Muscle layer of duodenum (tissue), 2 donors: ENCODE measurements at regions not wholly inside any gene's neighbourhood (a gene's known extent, or its start where the extent isn't known, plus 50 kb on each side); places are given as distances from the start of the nearest gene placed in this dataset.

Experiments
- H3K27ac ChIP-seq: one replicate; pipeline ENCODE4 v1.7.0; 2013; ENCODE audit warnings: mild to moderate bottlenecking, low read length
- H3K27me3 ChIP-seq: one replicate; pipeline ENCODE4 v1.7.0; 2013; ENCODE audit warnings: low read depth, mild to moderate bottlenecking, control low read depth, low read length
- H3K36me3 ChIP-seq, 2 donors: one replicate each; pipeline ENCODE4 v1.7.0; 2013; ENCODE audit warnings: low read length in 2 of 2, control low read depth in 1 of 2, mild to moderate bottlenecking in 1 of 2; ENCODE audit not compliant: insufficient read depth in 2 of 2, control insufficient read depth in 1 of 2
- H3K4me1 ChIP-seq, 2 donors: one replicate each; pipeline ENCODE4 v1.7.0; 2013; ENCODE audit warnings: low read length in 2 of 2, mild to moderate bottlenecking in 2 of 2, control low read depth in 1 of 2, moderate library complexity in 1 of 2; ENCODE audit not compliant: insufficient read depth in 2 of 2, control insufficient read depth in 1 of 2
- H3K4me3 ChIP-seq, 2 donors: one replicate each; pipeline ENCODE4 v1.7.0; 2013; ENCODE audit warnings: low read length in 2 of 2, low read depth in 1 of 2, mild to moderate bottlenecking in 1 of 2
- H3K9me3 ChIP-seq, 2 donors: one replicate each; pipeline ENCODE4 v1.7.0; 2013; ENCODE audit warnings: low read length in 2 of 2, control low read depth in 1 of 2, mild to moderate bottlenecking in 1 of 2; ENCODE audit not compliant: control insufficient read depth in 1 of 2
- donor health status: healthy.

DNA sequence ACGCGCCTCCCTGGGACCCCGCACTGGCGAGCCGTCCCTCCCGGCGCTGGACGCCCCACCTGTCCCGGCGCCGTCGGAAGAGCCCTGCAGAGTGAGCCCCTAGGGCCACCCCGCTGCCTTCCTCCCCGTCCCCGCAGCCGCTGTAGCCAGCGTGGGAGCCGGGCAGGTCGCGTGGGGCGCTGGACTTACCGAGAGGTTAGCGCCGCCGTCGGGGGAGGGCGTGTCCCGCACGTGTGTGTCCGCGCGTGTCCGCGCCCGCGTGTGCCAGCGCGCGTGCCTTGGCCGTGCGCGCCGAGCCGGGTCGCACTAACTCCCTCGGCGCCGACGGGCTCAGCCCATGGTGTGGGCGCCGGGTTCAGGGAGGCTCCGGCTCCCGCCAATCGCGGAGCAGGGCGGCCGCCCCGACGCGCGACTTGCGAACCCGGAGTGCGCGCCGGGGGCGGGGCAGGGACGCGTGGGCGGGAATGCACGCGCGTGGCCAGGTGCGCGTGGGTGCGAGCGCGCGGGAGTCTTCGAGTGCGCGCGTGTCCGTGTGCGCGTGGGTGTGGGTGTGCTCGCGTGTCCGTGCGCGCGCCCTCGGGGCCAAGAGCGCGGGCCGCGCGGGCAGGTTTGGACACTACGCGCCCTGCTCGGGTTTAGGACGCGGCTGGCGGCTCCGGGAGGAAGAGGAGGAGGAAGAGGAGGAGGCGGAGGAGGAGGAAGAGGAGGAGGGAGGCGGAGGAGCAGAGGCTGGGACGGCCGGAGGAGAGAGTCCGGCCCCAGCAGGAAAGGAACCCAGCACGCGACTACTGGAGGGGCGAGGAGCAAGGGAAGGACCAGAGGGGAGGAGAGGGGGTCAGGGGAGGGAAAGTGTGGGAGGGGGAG, 145.2 kb upstream of the ETS2 start:
- Histone ChIP-seq H3K27ac (no peak overlapping the region), H3K9me3 (no peaks in the 10 kb centered on the region), H3K36me3 (no peaks in the 10 kb centered on the region), H3K4me3 (peak overlapping the region; percentile 62 to 74), H3K27me3 (peaks cover 25% of the 10 kb centered on the region), H3K4me1 (peaks cover 0 to 15% of the 10 kb centered on the region in 2 donors)

DNA sequence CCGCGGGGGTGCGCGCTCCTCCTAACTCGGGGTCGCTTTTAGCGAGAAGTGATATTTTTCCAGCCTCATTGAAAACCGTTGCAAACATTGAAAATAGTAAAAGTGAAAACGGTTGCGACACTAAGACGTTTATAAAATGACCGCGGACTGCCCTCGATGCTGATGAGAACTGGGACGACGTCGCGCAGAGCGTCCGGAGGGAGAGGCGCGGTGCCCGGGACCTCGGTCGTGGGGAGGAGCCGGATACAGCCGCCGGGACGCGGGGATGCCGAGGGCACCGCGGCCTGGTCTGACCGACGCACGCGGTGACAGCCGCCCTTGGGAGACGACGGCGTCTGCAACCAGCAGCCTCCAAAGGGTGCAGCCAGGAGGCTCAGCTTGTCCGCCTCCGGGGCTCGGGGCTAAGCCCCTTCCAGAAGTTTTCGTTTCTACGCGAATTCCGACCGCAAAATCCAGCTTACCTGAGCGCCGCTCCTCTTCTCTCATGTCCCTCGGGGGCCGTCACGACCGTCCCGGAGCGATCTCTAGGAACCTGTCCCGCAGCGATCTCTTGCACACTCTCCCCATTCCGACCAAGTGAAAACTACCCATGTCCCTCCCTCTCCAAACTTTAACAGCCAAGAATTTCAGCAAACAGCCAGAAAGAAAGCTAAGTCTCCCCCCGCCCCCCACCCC, 144.4 kb upstream of the ETS2 start:
- Histone ChIP-seq H3K27me3 (peaks cover 25% of the 10 kb centered on the region), H3K9me3 (no peaks in the 10 kb centered on the region), H3K27ac (no peak overlapping the region), H3K4me3 (peak overlapping the region; percentile 62 to 74), H3K36me3 (no peaks in the 10 kb centered on the region), H3K4me1 (peaks cover 0 to 15% of the 10 kb centered on the region in 2 donors)

DNA sequence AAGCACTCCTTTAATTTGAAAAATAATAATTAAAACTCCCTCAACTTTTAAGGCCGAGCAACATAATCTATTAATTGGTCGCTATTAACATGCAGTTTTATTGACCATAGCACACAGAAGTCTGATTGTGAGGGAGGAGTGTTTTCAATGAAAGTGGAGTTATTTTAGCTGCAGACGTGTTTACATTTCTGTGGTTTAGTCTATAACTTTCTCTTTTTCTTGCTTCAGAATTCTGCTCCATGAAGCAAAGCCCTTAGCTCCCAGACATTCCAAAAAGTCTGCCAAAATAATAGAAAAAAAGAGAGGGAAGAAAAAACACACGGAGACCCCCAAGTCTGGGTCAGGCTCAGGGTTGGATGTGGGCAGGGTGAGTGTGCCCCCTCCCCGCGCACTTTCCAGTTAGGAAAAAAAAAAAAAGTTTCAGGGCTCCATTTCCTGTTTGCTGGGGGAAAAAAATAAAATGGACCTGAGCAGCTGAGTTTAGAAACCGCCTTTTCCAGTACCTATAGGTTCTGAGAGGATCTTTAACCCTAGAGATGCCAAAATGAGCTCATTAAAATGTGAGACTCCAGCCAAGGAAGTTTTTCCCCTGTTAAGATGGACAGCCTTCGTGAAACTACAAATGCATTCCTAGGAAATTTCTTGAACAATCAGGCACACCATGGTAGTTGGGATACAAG, 143.7 kb upstream of the ETS2 start:
- H3K4me3 ChIP-seq: peak overlapping the region; percentile 62 to 74
- peaks cover 25% of the 10 kb centered on the region for H3K27me3 ChIP-seq
- H3K27ac ChIP-seq: no peak overlapping the region
- H3K4me1 ChIP-seq: peaks cover 0 to 15% of the 10 kb centered on the region in 2 donors
- no peaks in the 10 kb centered on the region for H3K36me3 ChIP-seq
- no peaks in the 10 kb centered on the region for H3K9me3 ChIP-seq

DNA sequence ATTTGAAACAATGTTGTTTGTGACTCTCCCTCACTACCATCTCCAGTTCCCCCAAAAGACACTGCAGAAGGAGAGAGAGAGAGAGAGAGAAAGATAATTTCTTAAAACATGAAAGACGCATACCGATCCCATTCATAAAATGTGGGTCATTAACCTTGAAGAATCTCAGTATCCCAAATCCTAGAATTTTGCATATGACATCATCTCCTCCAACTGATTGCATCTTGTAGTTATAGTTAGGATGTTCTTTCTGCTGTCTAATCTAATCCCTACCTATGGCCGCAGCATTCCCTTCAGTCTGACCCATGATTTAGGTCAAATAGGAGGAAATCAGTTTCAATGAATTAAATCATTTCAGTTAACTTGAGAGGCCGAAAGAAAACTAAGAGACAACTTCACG, 142.4 kb upstream of the ETS2 start:
- peaks cover 0 to 15% of the 10 kb centered on the region in 2 donors for H3K4me1 ChIP-seq
- H3K27me3 ChIP-seq: peaks cover 20% of the 10 kb centered on the region
- H3K9me3 ChIP-seq: no peaks in the 10 kb centered on the region

DNA sequence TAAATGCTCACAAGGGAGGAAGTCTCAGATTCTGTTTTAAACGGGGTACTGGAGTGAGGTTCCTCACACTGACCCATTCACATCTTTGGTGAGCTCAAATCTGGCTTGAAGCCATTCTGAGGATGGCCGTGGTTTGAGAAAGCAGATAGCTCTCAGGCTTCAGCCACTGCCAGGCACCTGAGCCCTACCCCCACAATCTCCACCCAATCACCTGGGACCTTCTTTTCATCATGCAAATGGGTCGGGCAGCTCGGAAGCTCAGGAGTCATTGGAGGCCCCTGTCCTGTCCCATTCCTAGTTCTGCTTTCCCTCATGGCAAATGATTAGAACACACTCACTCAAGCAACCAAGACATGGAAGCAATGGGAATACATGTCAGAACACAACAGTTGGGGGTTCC, 141.4 kb upstream of the ETS2 start:
- peaks cover 16% of the 10 kb centered on the region for H3K27me3 ChIP-seq
- no peaks in the 10 kb centered on the region for H3K9me3 ChIP-seq
- H3K27ac ChIP-seq: no peak overlapping the region
- H3K4me1 ChIP-seq: peaks cover 0 to 15% of the 10 kb centered on the region in 2 donors
- no peaks in the 10 kb centered on the region for H3K36me3 ChIP-seq
- H3K4me3 ChIP-seq: no peak overlapping the region

More for the DNA sequence above, 142.4 kb upstream of the ETS2 start:
- H3K4me3 ChIP-seq: no peak overlapping the region
- H3K36me3 ChIP-seq: no peaks in the 10 kb centered on the region
- no peak overlapping the region for H3K27ac ChIP-seq

GRCh38 chr21:38664841-38665240, 140.9 kb upstream of the ETS2 start:
- Histone ChIP-seq H3K27me3 (peaks cover 11% of the 10 kb centered on the region), H3K9me3 (no peaks in the 10 kb centered on the region), H3K4me3 (no peak overlapping the region), H3K36me3 (no peaks in the 10 kb centered on the region), H3K27ac (no peak overlapping the region), H3K4me1 (peaks cover 0 to 15% of the 10 kb centered on the region in 2 donors)

- no peak overlapping the region for H3K27ac ChIP-seq
- no peaks in the 10 kb centered on the region for H3K9me3 ChIP-seq
- no peaks in the 10 kb centered on the region for H3K27me3 ChIP-seq
- no peak overlapping the region for H3K4me3 ChIP-seq
- peaks cover 0 to 9% of the 10 kb centered on the region in 2 donors for H3K4me1 ChIP-seq
- no peaks in the 10 kb centered on the region for H3K36me3 ChIP-seq
These were observed 138.3 kb upstream of the ETS2 start for GRCh38 chr21:38667291-38667870.

- Histone ChIP-seq H3K27ac (no peak overlapping the region), H3K4me1 (peaks cover 0 to 11% of the 10 kb centered on the region in 2 donors), H3K36me3 (no peaks in the 10 kb centered on the region), H3K27me3 (no peaks in the 10 kb centered on the region), H3K4me3 (no peak overlapping the region), H3K9me3 (no peaks in the 10 kb centered on the region)
These were observed 137.7 kb upstream of the ETS2 start for GRCh38 chr21:38668067-38668466.

DNA sequence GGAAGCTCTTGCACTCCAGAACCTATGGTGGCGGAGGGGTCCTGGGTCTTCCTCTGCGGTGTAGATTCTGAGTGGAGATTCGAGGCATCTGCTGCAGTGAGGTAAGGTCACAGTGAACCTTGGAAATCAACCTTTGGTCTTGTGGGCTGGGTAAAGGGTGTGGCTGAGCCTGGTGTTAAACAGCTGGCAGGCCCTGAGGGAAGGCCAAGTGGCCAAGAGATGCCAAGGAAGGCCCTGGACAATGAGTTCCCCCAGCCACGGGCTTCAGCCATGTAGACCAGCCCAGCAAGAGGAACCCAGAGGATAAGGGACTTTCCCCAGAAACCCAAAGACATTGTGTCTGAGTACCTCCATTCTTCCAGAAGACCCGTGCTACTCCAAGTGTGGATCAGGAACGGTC, 137.2 kb upstream of the ETS2 start:
- Histone ChIP-seq H3K27me3 (no peaks in the 10 kb centered on the region), H3K4me3 (no peak overlapping the region), H3K27ac (no peak overlapping the region), H3K9me3 (no peaks in the 10 kb centered on the region), H3K36me3 (no peaks in the 10 kb centered on the region), H3K4me1 (peaks cover 0 to 11% of the 10 kb centered on the region in 2 donors)

DNA sequence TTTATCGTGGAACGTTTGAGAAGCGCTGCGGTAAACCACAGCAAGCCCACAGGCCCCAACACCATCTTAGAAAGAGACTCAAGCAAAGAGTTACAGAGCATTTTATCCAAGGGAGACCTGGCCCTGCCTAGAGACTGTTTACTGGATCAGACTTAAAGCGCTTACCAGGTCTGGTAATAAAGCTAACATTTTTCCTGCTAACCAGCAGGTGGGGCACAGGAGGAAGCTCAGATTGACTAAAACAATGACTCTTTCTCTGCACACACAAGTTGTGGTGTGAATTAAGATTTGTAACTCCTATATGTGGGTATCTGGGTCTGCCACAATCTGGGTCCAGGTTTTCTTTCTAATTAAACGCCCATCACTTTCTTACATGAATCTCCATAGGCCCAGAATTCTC, 136.5 kb upstream of the ETS2 start:
- no peak overlapping the region for H3K27ac ChIP-seq

GRCh38 chr21:38670861-38671260, 134.9 kb upstream of the ETS2 start:
- Histone ChIP-seq H3K9me3 (no peaks in the 10 kb centered on the region), H3K27ac (no peak overlapping the region), H3K36me3 (no peaks in the 10 kb centered on the region), H3K27me3 (no peaks in the 10 kb centered on the region), H3K4me3 (no peak overlapping the region), H3K4me1 (peaks cover 0 to 11% of the 10 kb centered on the region in 2 donors)

More for the DNA sequence above, 136.5 kb upstream of the ETS2 start:
- H3K4me3 ChIP-seq: no peak overlapping the region
- no peaks in the 10 kb centered on the region for H3K27me3 ChIP-seq
- H3K9me3 ChIP-seq: no peaks in the 10 kb centered on the region
- H3K4me1 ChIP-seq: peaks cover 0 to 11% of the 10 kb centered on the region in 2 donors
- no peaks in the 10 kb centered on the region for H3K36me3 ChIP-seq
